MM.1S (cell line): ENCODE measurements at regions not wholly inside any gene's neighbourhood (a gene's known extent, or its start where the extent isn't known, plus 50 kb on each side); places are given as distances from the start of the nearest gene placed in this dataset.

Source experiments
- DNase-seq: peaks from one replicate; pipeline ENCODE4 v3.0.0-alpha.2; 2015
- H2AFZ ChIP-seq: fragments of 300-600 bp; sonication (generic); 2 replicates; pipeline ENCODE4 v1.6.0; 2016; ENCODE audit warnings: antibody characterized with exemption, low read length
- H3F3A ChIP-seq: fragments of 300-600 bp; sonication (generic); 2 replicates; pipeline ENCODE4 v1.6.1; 2016; ENCODE audit warnings: mild to moderate bottlenecking, antibody characterized with exemption, low read length, moderate library complexity, mixed read lengths; ENCODE audit not compliant: insufficient read depth
- H3K27ac ChIP-seq: fragments of 300-600 bp; sonication (generic); 2 replicates; pipeline ENCODE4 v1.5.1; 2016; ENCODE audit warnings: mild to moderate bottlenecking, low read length
- H3K27me3 ChIP-seq: fragments of 300-600 bp; sonication (generic); replicated peaks from 2 replicates; pipeline ENCODE4 v1.6.0; 2016; ENCODE audit warnings: low read length; ENCODE audit not compliant: insufficient read depth
- H3K36me3 ChIP-seq: fragments of 300-600 bp; sonication (generic); replicated peaks from 2 replicates; pipeline ENCODE4 v1.6.1; 2016; ENCODE audit warnings: mild to moderate bottlenecking, low read length, mixed read lengths; ENCODE audit not compliant: insufficient read depth
- H3K4me1 ChIP-seq: fragments of 300-600 bp; sonication (generic); 2 replicates; pipeline ENCODE4 v1.6.1; 2016; ENCODE audit warnings: low read length, mixed read lengths
- H3K4me2 ChIP-seq: fragments of 300-600 bp; sonication (generic); 2 replicates; pipeline ENCODE4 v1.6.0; 2016; ENCODE audit warnings: low read depth, low read length
- H3K4me3 ChIP-seq: fragments of 300-600 bp; sonication (generic); 2 replicates; pipeline ENCODE4 v1.5.1; 2016; ENCODE audit warnings: low read length, mixed read lengths
- H3K79me2 ChIP-seq: fragments of 300-600 bp; sonication (generic); 2 replicates; pipeline ENCODE4 v1.6.1; 2016; ENCODE audit warnings: mixed run types, low read length, mixed read lengths
- H3K9ac ChIP-seq: fragments of 300-600 bp; sonication (generic); 2 replicates; pipeline ENCODE4 v1.6.1; 2016; ENCODE audit warnings: low read length, mixed read lengths
- H3K9me2 ChIP-seq: fragments of 300-600 bp; sonication (generic); replicated peaks from 2 replicates; pipeline ENCODE4 v1.6.1; 2016; ENCODE audit warnings: mild to moderate bottlenecking, low read length, mixed read lengths; ENCODE audit not compliant: insufficient read depth
- H3K9me3 ChIP-seq: fragments of 300-600 bp; sonication (generic); replicated peaks from 2 replicates; pipeline ENCODE4 v1.6.1; 2016; ENCODE audit warnings: mild to moderate bottlenecking, low read length, mixed read lengths; ENCODE audit not compliant: insufficient read depth
- H4K20me1 ChIP-seq: fragments of 300-600 bp; sonication (generic); 2 replicates; pipeline ENCODE4 v1.6.1; 2016; ENCODE audit warnings: mild to moderate bottlenecking, low read length, moderate library complexity, mixed read lengths; ENCODE audit not compliant: insufficient read depth
- CTCF ChIP-seq: fragments of 300-600 bp; sonication (generic); IDR thresholded peaks from 2 replicates; pipeline ENCODE4 v1.5.1; 2016; ENCODE audit warnings: antibody characterized with exemption, low read length, mixed read lengths
- EZH2 ChIP-seq: fragments of 300-600 bp; sonication (generic); optimal IDR thresholded peaks from 2 replicates; pipeline ENCODE3; 2017; ENCODE audit warnings: low read depth, mild to moderate bottlenecking, antibody characterized with exemption, low read length, mixed read lengths
- EZH2phosphoT487 ChIP-seq: fragments of 300-600 bp; sonication (generic); IDR thresholded peaks from 2 replicates; pipeline ENCODE4 v1.6.1; 2018; ENCODE audit warnings: antibody characterized with exemption, low read length

- H3K9me2 ChIP-seq, result no peaks in the 10 kb centered on the region
- H3K9me3 ChIP-seq, result no peaks in the 10 kb centered on the region
- no peak for DNase-seq
- H3K79me2 ChIP-seq, result no peaks in the 10 kb centered on the region
- peaks cover 14% of the 10 kb centered on the region; the same call in 1 of the 2 replicates for H3F3A ChIP-seq
- H3K4me3 ChIP-seq, result peak overlapping the region; percentile 7; the same call in 1 of the 2 replicates
- peak overlapping the region; percentile 34 for H3K4me2 ChIP-seq
- peak overlapping the region; percentile 28; the same call in 1 of the 2 replicates for H3K27ac ChIP-seq
- TF ChIP-seq EZH2 (no peak), EZH2phosphoT487 (no peak), CTCF (no peak)
- H4K20me1 ChIP-seq, result no peaks in the 10 kb centered on the region
- no peaks in the 10 kb centered on the region for H3K36me3 ChIP-seq
- H3K27me3 ChIP-seq, result no peaks in the 10 kb centered on the region
- no peak overlapping the region for H3K9ac ChIP-seq
- H3K4me1 ChIP-seq, result peaks cover 21% of the 10 kb centered on the region
- H2AFZ ChIP-seq, result peak overlapping the region; percentile 60; the same call in 1 of the 2 replicates
Measured at GRCh38 chr9:94018628-94019027, 63.5 kb upstream of the BARX1 start.

DNA sequence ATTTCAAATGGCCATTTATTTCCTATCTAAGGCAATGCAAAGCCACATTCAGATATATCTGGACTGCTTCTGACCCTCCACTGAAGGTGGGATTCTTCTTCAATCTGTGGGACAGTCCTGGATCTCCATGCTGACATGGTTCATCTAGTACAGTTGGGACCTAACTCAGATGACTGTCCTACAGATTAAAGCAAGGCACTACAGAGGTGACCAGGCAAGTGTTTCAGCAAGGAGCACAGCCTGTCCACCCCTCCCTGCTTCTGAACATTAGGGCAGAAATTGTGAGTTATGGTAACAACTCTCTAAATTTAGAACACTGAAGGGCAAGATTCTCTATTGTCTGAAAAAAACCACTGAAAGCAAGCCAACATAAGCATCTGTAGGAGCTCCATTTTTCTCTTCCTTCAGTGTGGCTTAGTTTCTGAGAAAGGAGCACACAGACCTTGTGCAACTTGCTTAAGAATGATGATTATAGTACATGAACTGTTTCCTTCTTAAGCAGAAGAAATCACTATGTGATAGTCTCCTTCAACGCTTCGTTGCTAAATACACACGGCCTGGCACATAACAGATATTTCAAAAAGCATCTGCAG, 62.9 kb upstream of the BARX1 start:
- H3K9me2 ChIP-seq, result no peaks in the 10 kb centered on the region
- H3K4me1 ChIP-seq, result peaks cover 21% of the 10 kb centered on the region
- peak overlapping the region; percentile 60 for H2AFZ ChIP-seq

DNA sequence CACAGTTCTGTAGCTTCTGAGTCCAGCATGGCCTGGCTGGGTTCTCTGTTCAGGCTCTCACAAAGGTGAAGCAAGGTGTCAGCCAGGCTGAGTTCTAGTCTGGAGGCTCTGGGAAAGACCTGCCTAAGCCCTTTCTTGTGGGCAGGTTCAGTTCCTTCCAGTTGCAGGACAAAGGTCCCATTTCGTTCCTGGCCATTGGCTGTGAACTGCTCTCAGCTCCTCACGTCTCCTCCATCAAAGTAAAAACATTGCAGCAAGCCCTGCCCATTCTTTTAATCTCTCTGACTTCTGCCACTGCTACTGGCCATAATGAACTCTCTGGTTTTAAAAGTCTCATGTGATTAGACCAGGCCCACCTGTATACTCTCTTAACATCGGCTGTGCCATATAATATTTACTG, 61.6 kb upstream of the BARX1 start:
- Histone ChIP-seq H3F3A (peaks cover 14% of the 10 kb centered on the region; the same call in 1 of the 2 replicates), H4K20me1 (no peaks in the 10 kb centered on the region), H3K4me2 (no peak overlapping the region), H3K4me1 (peaks cover 21% of the 10 kb centered on the region), H3K4me3 (no peak overlapping the region), H3K27ac (no peak overlapping the region), H3K9ac (no peak overlapping the region), H3K27me3 (no peaks in the 10 kb centered on the region), H3K9me2 (no peaks in the 10 kb centered on the region), H3K36me3 (no peaks in the 10 kb centered on the region), H3K79me2 (no peaks in the 10 kb centered on the region), H2AFZ (no peak overlapping the region), H3K9me3 (no peaks in the 10 kb centered on the region)
- TF ChIP-seq CTCF (no peak), EZH2 (no peak), EZH2phosphoT487 (no peak)
- DNase-seq, result no peak

More for the DNA sequence above, 62.9 kb upstream of the BARX1 start:
- no peak for TF ChIP-seq EZH2phosphoT487
- DNase-seq, result peak; percentile 60
- Histone ChIP-seq H3K27me3 (no peaks in the 10 kb centered on the region), H3K4me3 (peak overlapping the region; percentile 7; the same call in 1 of the 2 replicates), H3K9me3 (no peaks in the 10 kb centered on the region), H3K9ac (no peak overlapping the region), H4K20me1 (no peaks in the 10 kb centered on the region), H3K4me2 (peak overlapping the region; percentile 34), H3F3A (peaks cover 14% of the 10 kb centered on the region; the same call in 1 of the 2 replicates), H3K79me2 (no peaks in the 10 kb centered on the region), H3K27ac (peak overlapping the region; percentile 28; the same call in 1 of the 2 replicates), H3K36me3 (no peaks in the 10 kb centered on the region)

DNA sequence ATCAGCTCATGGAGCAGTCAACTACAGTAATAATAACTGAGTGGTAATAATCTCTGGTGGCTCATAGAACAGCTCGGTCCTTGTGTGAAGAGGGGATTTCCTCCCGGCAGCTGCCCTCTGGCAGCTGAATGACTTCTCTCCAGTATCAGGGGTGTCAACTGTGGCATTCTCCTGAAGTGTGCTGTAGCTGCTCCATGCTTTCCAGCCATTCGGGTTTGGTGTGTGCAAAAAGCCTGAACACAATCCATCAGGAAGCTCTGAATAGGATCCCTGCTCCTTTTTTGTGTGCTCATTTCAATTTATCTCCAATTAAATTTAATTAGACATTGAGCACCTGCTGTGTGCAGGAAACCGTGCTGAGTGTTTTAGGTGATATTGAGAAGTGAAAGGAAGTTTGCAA, 59.8 kb upstream of the BARX1 start:
- Histone ChIP-seq H3K4me1 (peaks cover 21% of the 10 kb centered on the region), H3K27me3 (no peaks in the 10 kb centered on the region), H2AFZ (no peak overlapping the region), H3K9ac (no peak overlapping the region), H3K27ac (no peak overlapping the region), H4K20me1 (no peaks in the 10 kb centered on the region), H3K79me2 (no peaks in the 10 kb centered on the region), H3K4me3 (no peak overlapping the region), H3K4me2 (no peak overlapping the region), H3K9me3 (no peaks in the 10 kb centered on the region), H3K9me2 (no peaks in the 10 kb centered on the region), H3K36me3 (no peaks in the 10 kb centered on the region), H3F3A (peaks cover 14% of the 10 kb centered on the region; the same call in 1 of the 2 replicates)
- no peak for DNase-seq
- TF ChIP-seq CTCF (no peak), EZH2 (no peak), EZH2phosphoT487 (no peak)
